GM12891 (cell line): ENCODE measurements at regions not wholly inside any gene's neighbourhood (a gene's known extent, or its start where the extent isn't known, plus 50 kb on each side); places are given as distances from the start of the nearest gene placed in this dataset.

Experiments
- PAX5 ChIP-seq: IDR thresholded peaks from 2 replicates; pipeline ENCODE4 v1.6.1; 2011; ENCODE audit warnings: low read length, moderate library complexity, mild to moderate bottlenecking; ENCODE audit not compliant: insufficient read depth, severe bottlenecking
- POLR2A ChIP-seq: IDR thresholded peaks from 2 replicates; pipeline ENCODE4 v1.6.1; 2011; ENCODE audit warnings: low read depth, low read length, control low read depth
- POLR2AphosphoS5 ChIP-seq: IDR thresholded peaks from 2 replicates; pipeline ENCODE4 v1.6.1; 2011; ENCODE audit warnings: low read depth, low read length, control low read depth
- TAF1 ChIP-seq: IDR thresholded peaks from 2 replicates; pipeline ENCODE4 v1.6.1; 2011; ENCODE audit warnings: low read depth, low read length, control low read depth

DNA sequence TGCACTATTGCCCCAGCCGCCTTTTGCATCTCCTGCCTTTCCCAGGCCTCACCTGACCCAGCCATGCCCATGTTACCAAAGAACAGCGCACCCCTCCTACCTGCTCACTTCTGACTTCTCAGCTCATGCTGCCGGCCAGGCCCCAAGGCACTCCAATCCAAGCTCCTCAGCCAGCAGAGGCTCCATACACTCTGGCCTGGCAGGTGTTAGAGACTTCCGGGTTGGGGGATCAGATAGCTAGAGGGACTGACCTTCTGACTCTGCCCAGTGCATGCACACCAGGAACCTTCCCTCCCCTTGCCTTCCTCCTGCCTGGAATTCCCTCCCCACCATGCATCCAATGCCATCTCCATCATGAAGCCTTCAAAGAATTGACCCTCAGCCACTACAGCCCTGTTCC lies 56.2 kb upstream of the ZMIZ1 start:
- TF ChIP-seq POLR2A = no peak
- TF ChIP-seq POLR2AphosphoS5 = no peak
- TF ChIP-seq TAF1 = no peak
- no peak for TF ChIP-seq PAX5
